Gastrocnemius medialis (tissue), 4 donors: ENCODE measurements at regions not wholly inside any gene's neighbourhood (a gene's known extent, or its start where the extent isn't known, plus 50 kb on each side); places are given as distances from the start of the nearest gene placed in this dataset.

Source experiments
- ATAC-seq, 2 donors: fragments of 150-250 bp; one replicate each; pipeline ENCODE4 v1.9.1; 2016
- DNase-seq, 2 donors: peaks; one replicate each; pipeline ENCODE4 v3.0.0-alpha.2; 2019
- H3K27ac ChIP-seq, 4 donors: fragments of 200-600 bp; sonication (generic); 1 replicate in 1 of 4; 2 replicates in 3 of 4; pipeline ENCODE4 v1.5.1; 2016 to 2018; ENCODE audit warnings: mild to moderate bottlenecking in 2 of 4, moderate library complexity in 1 of 4
- H3K27me3 ChIP-seq, 3 donors: fragments of 200-600 bp; sonication (generic) in 2 of 3; 1 replicate in 1 of 3; 2 replicates in 2 of 3; pipeline versions ENCODE4 v1.5.1 to v1.6.0; 2016 to 2019; ENCODE audit warnings: mild to moderate bottlenecking in 1 of 3, moderate library complexity in 1 of 3
- H3K36me3 ChIP-seq, 2 donors: fragments of 200-600 bp; sonication (generic) in 1 of 2; one replicate each; pipeline ENCODE4 v1.5.1; 2017 to 2018
- H3K4me1 ChIP-seq, 2 donors: fragments of 200-600 bp; sonication (generic) in 1 of 2; one replicate each; pipeline ENCODE4 v1.5.1; 2016 to 2017; ENCODE audit warnings: mild to moderate bottlenecking in 2 of 2
- H3K4me3 ChIP-seq, 4 donors: fragments of 200-600 bp; sonication (generic) in 3 of 4; 1 replicate in 1 of 4; 2 replicates in 3 of 4; pipeline ENCODE4 v1.5.1; 2016 to 2019; ENCODE audit warnings: mild to moderate bottlenecking in 2 of 4
- H3K9me3 ChIP-seq, 3 donors: fragments of 200-600 bp; sonication (generic) in 2 of 3; 1 replicate in 1 of 3; 2 replicates in 2 of 3; pipeline ENCODE4 v1.5.1; 2016 to 2019
- POLR2A ChIP-seq, 2 donors: fragments of 450-650 bp; IDR thresholded peaks; one replicate each; pipeline ENCODE4 v1.6.1; 2017; ENCODE audit warnings: antibody characterized with exemption in 2 of 2, mild to moderate bottlenecking in 2 of 2, moderate library complexity in 2 of 2
- in situ Hi-C, 4 donors: fragments of 200-750 bp; cut with MboI; loops; one replicate each; pipeline versions ENCODE4 v1.15.0 to v1.8.0; 2017; ENCODE audit warnings: low sequenced_read_pairs in 4 of 4
- intact Hi-C: fragments of 100-400 bp; cut with DNase I; formaldehyde crosslinking; loops from one replicate; pipeline ENCODE4 v1.15.1; 2023; ENCODE audit warnings: low total_unique reads
- TF ChIP-seq, protein P1 (sequence below), 5 experiments: fragments of 450-650 bp in 3 of 5; fragments of 200-600 bp in 2 of 5; sonication (generic) in 2 of 5; IDR thresholded peaks in 4 of 5; conservative IDR thresholded peaks in 1 of 5; 1 replicate in 4 of 5; 2 replicates in 1 of 5; pipeline ENCODE4 v1.5.1; 2016 to 2019; ENCODE audit warnings: antibody characterized with exemption in 5 of 5, mild to moderate bottlenecking in 3 of 5, moderate library complexity in 3 of 5

- H3K4me1 ChIP-seq: no peaks in the 10 kb centered on the region
- no peaks in the 10 kb centered on the region for H3K9me3 ChIP-seq
- ATAC-seq (no peak), DNase-seq (no peak)
- in situ Hi-C loops: no loop called here
- H3K4me3 ChIP-seq: no peak overlapping the region
- no peaks in the 10 kb centered on the region for H3K27me3 ChIP-seq
- intact Hi-C loops: no loop called here
- H3K36me3 ChIP-seq: no peaks in the 10 kb centered on the region
- no peak overlapping the region for H3K27ac ChIP-seq
- TF ChIP-seq, protein P1, sequence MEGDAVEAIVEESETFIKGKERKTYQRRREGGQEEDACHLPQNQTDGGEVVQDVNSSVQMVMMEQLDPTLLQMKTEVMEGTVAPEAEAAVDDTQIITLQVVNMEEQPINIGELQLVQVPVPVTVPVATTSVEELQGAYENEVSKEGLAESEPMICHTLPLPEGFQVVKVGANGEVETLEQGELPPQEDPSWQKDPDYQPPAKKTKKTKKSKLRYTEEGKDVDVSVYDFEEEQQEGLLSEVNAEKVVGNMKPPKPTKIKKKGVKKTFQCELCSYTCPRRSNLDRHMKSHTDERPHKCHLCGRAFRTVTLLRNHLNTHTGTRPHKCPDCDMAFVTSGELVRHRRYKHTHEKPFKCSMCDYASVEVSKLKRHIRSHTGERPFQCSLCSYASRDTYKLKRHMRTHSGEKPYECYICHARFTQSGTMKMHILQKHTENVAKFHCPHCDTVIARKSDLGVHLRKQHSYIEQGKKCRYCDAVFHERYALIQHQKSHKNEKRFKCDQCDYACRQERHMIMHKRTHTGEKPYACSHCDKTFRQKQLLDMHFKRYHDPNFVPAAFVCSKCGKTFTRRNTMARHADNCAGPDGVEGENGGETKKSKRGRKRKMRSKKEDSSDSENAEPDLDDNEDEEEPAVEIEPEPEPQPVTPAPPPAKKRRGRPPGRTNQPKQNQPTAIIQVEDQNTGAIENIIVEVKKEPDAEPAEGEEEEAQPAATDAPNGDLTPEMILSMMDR (IDR thresholded peaks at IDR 0.05 in 4 of 5, conservative IDR thresholded peaks at IDR 0.05 in 1 of 5): no peak
- no peak for TF ChIP-seq POLR2A (IDR thresholded peaks at IDR 0.05)
Observed at GRCh38 chr6:153493501-153493900, 362.4 kb upstream of the RGS17 start.

GRCh38 chr6:153489479-153489878 is 358.4 kb upstream of the RGS17 start:
- TF ChIP-seq, protein P1 (IDR thresholded peaks at IDR 0.05 in 4 of 5, conservative IDR thresholded peaks at IDR 0.05 in 1 of 5): no peak
- no peak for TF ChIP-seq POLR2A (IDR thresholded peaks at IDR 0.05)
- no peak for ATAC-seq
- no peak for DNase-seq

DNA sequence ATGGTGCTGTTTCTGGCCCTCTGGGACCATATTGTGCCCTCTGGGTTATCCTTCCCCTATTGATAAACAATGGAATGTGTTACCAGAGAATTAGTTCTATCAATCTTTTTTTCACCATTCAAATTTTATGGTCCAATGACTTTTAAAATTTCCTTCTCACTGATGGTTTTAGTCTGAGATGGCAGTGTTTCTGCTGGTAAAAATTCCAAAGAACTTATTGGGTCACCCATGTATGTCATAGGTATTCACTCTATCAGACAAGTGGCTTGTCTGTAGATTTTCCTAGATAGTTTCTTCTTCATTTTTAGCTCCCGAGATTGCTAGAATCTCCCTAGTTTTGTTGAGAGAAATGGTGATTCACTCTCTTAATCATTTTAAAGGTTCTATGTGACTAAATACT is 357.2 kb upstream of the RGS17 start:
- intact Hi-C loops: no loop called here
- Histone ChIP-seq H3K27me3 (no peaks in the 10 kb centered on the region), H3K4me1 (no peaks in the 10 kb centered on the region), H3K4me3 (no peak overlapping the region), H3K9me3 (no peaks in the 10 kb centered on the region), H3K36me3 (no peaks in the 10 kb centered on the region), H3K27ac (no peak overlapping the region)
- in situ Hi-C loops: no loop called here
- ATAC-seq (no peak), DNase-seq (no peak)
- TF ChIP-seq POLR2A (IDR thresholded peaks at IDR 0.05): no peak
- TF ChIP-seq, protein P1 (IDR thresholded peaks at IDR 0.05 in 4 of 5, conservative IDR thresholded peaks at IDR 0.05 in 1 of 5): no peak

More at GRCh38 chr6:153489479-153489878, 358.4 kb upstream of the RGS17 start:
- Histone ChIP-seq H3K4me1 (no peaks in the 10 kb centered on the region), H3K9me3 (no peaks in the 10 kb centered on the region), H3K36me3 (no peaks in the 10 kb centered on the region), H3K4me3 (no peak overlapping the region), H3K27me3 (no peaks in the 10 kb centered on the region), H3K27ac (no peak overlapping the region)
- in situ Hi-C loops (no loop called here), intact Hi-C loops (no loop called here)

GRCh38 chr6:153485072-153485471 is 354.0 kb upstream of the RGS17 start:
- Histone ChIP-seq H3K36me3 (no peaks in the 10 kb centered on the region), H3K4me1 (no peaks in the 10 kb centered on the region), H3K4me3 (no peak overlapping the region), H3K27ac (no peak overlapping the region), H3K27me3 (no peaks in the 10 kb centered on the region), H3K9me3 (no peaks in the 10 kb centered on the region)
- intact Hi-C loops (no loop called here), in situ Hi-C loops (no loop called here)
- ATAC-seq (no peak), DNase-seq (no peak)
- TF ChIP-seq POLR2A (IDR thresholded peaks at IDR 0.05): no peak
- TF ChIP-seq, protein P1 (IDR thresholded peaks at IDR 0.05 in 4 of 5, conservative IDR thresholded peaks at IDR 0.05 in 1 of 5): no peak

DNA sequence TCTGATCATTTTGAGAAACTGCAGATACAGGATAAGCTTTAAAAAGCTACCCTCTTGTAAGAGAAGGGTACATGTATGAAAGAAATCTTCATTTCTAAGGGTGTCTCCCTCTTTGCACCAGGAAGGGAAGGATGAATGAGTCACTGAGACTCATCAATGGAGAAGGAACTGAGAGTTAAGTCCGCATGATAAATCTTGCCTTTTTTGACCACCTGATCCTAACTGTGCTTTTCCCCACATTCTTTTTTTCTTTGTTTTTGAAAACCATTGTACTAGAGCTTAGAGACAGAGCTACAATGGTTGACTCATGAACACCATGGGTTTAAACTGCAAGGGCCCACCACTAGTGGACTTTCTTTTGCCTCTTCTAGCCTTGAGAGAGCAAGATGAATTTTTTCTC is 353.0 kb upstream of the RGS17 start:
- Histone ChIP-seq H3K9me3 (no peaks in the 10 kb centered on the region), H3K4me3 (no peak overlapping the region), H3K27ac (no peak overlapping the region), H3K4me1 (no peaks in the 10 kb centered on the region), H3K27me3 (no peaks in the 10 kb centered on the region), H3K36me3 (no peaks in the 10 kb centered on the region)
- no peak for ATAC-seq
- in situ Hi-C loops: no loop called here
- TF ChIP-seq, protein P1 (IDR thresholded peaks at IDR 0.05 in 4 of 5, conservative IDR thresholded peaks at IDR 0.05 in 1 of 5): no peak
- no peak for TF ChIP-seq POLR2A (IDR thresholded peaks at IDR 0.05)
- intact Hi-C loops: no loop called here
- no peak for DNase-seq
